Neural cell (in vitro differentiated cells): ENCODE measurements at regions not wholly inside any gene's neighbourhood (a gene's known extent, or its start where the extent isn't known, plus 50 kb on each side); places are given as distances from the start of the nearest gene placed in this dataset.

Experiments used
- H2AFZ ChIP-seq: fragments of 200-600, 300-800 bp; sonication (generic), shearing (Covaris generic); 2 replicates; pipeline ENCODE4 v1.6.0; 2014; ENCODE audit warnings: low read depth, mild to moderate bottlenecking, antibody characterized with exemption, low read length, moderate library complexity
- H3F3A ChIP-seq: fragments of 200-600 bp; shearing (Covaris generic); 2 replicates; pipeline ENCODE4 v1.6.1; 2016; ENCODE audit warnings: mild to moderate bottlenecking, moderate library complexity, mixed read lengths, antibody characterized with exemption, low read length; ENCODE audit not compliant: insufficient read depth, poor library complexity, severe bottlenecking
- H3K27ac ChIP-seq: fragments of 200-600, 300-800 bp; sonication (generic), shearing (Covaris generic); 2 replicates; pipeline ENCODE4 v1.5.1; 2014; ENCODE audit warnings: mild to moderate bottlenecking, low read length, moderate library complexity
- H3K27me3 ChIP-seq: fragments of 300-800, 200-600 bp; sonication (generic), shearing (Covaris generic); 2 replicates; pipeline ENCODE4 v1.6.0; 2014; ENCODE audit warnings: mild to moderate bottlenecking, low read depth, low read length, moderate library complexity; ENCODE audit not compliant: insufficient read depth
- H3K36me3 ChIP-seq: fragments of 300-800, 200-600 bp; sonication (generic), shearing (Covaris generic); 2 replicates; pipeline ENCODE4 v1.5.1; 2014; ENCODE audit warnings: mild to moderate bottlenecking, antibody characterized with exemption, low read length, moderate library complexity; ENCODE audit not compliant: insufficient read depth
- H3K4me2 ChIP-seq: fragments of 300-800, 200-600 bp; sonication (generic), shearing (Covaris generic); 2 replicates; pipeline ENCODE4 v1.6.0; 2014; ENCODE audit warnings: mild to moderate bottlenecking, low read length
- H3K4me3 ChIP-seq: fragments of 300-800, 200-600 bp; sonication (generic), shearing (Covaris generic); 2 replicates; pipeline ENCODE4 v1.5.1; 2014; ENCODE audit warnings: mild to moderate bottlenecking, low read length, moderate library complexity
- H3K79me2 ChIP-seq: fragments of 200-600 bp; shearing (Covaris generic); replicated peaks from 2 replicates; pipeline ENCODE4 v1.6.0; 2014; ENCODE audit warnings: mild to moderate bottlenecking, low read length, moderate library complexity; ENCODE audit not compliant: insufficient read depth
- H3K9ac ChIP-seq: fragments of 300-800, 200-600 bp; sonication (generic), shearing (Covaris generic); 2 replicates; pipeline ENCODE4 v1.6.1; 2016; ENCODE audit warnings: mild to moderate bottlenecking, low read length, mixed read lengths
- H3K9me2 ChIP-seq: fragments of 200-600 bp; shearing (Covaris generic); 2 replicates; pipeline ENCODE4 v1.6.1; 2016; ENCODE audit warnings: mild to moderate bottlenecking, low read length, mixed read lengths; ENCODE audit not compliant: insufficient read depth
- H3K9me3 ChIP-seq: fragments of 200-600, 300-800 bp; sonication (generic), shearing (Covaris generic); 2 replicates; pipeline ENCODE4 v1.6.1; 2016; ENCODE audit warnings: mild to moderate bottlenecking, mixed run types, low read length, moderate library complexity, mixed read lengths
- H4K20me1 ChIP-seq: fragments of 200-600 bp; shearing (Covaris generic); 2 replicates; pipeline ENCODE4 v1.6.1; 2016; ENCODE audit warnings: mild to moderate bottlenecking, mixed run types; ENCODE audit not compliant: insufficient read depth
- CTCF ChIP-seq: fragments of 450-650 bp; IDR thresholded peaks from 2 replicates; pipeline ENCODE4 v1.5.1; 2014; ENCODE audit warnings: antibody characterized with exemption, mild to moderate bottlenecking, moderate library complexity; ENCODE audit not compliant: poor library complexity, severe bottlenecking
- EP300 ChIP-seq: fragments of 450-650 bp; conservative IDR thresholded peaks from 2 replicates; pipeline ENCODE4 v1.6.1; 2014; ENCODE audit warnings: antibody characterized with exemption, mild to moderate bottlenecking, moderate library complexity; ENCODE audit not compliant: poor library complexity, severe bottlenecking
- EZH2 ChIP-seq: fragments of 200-600, 300-800 bp; shearing (Covaris generic), sonication (generic); IDR thresholded peaks from 2 replicates; pipeline ENCODE4 v1.6.1; 2014; ENCODE audit warnings: antibody characterized with exemption, low read length, borderline replicate concordance, mild to moderate bottlenecking; ENCODE audit not compliant: insufficient read depth, poor library complexity, severe bottlenecking
- MXI1 ChIP-seq: fragments of 450-650 bp; conservative IDR thresholded peaks from 2 replicates; pipeline ENCODE4 v1.6.1; 2014; ENCODE audit warnings: antibody characterized with exemption, mild to moderate bottlenecking; ENCODE audit not compliant: poor library complexity, severe bottlenecking
- POLR2AphosphoS5 ChIP-seq: IDR thresholded peaks from 2 replicates; pipeline ENCODE4 v1.6.1; 2012
- RAD21 ChIP-seq: fragments of 450-650 bp; conservative IDR thresholded peaks from 2 replicates; pipeline ENCODE4 v1.6.1; 2014; ENCODE audit warnings: antibody characterized with exemption, mild to moderate bottlenecking, moderate library complexity
- SMC3 ChIP-seq: fragments of 450-650 bp; conservative IDR thresholded peaks from 2 replicates; pipeline ENCODE4 v1.6.1; 2014; ENCODE audit warnings: antibody characterized with exemption, mild to moderate bottlenecking, moderate library complexity; ENCODE audit not compliant: poor library complexity
- TAF1 ChIP-seq: IDR thresholded peaks from 2 replicates; pipeline ENCODE4 v1.6.1; 2012; ENCODE audit warnings: low read depth
- TF ChIP-seq, protein P1 (sequence below): IDR thresholded peaks from 2 replicates; pipeline ENCODE4 v1.6.1; 2012; ENCODE audit warnings: borderline replicate concordance

DNA sequence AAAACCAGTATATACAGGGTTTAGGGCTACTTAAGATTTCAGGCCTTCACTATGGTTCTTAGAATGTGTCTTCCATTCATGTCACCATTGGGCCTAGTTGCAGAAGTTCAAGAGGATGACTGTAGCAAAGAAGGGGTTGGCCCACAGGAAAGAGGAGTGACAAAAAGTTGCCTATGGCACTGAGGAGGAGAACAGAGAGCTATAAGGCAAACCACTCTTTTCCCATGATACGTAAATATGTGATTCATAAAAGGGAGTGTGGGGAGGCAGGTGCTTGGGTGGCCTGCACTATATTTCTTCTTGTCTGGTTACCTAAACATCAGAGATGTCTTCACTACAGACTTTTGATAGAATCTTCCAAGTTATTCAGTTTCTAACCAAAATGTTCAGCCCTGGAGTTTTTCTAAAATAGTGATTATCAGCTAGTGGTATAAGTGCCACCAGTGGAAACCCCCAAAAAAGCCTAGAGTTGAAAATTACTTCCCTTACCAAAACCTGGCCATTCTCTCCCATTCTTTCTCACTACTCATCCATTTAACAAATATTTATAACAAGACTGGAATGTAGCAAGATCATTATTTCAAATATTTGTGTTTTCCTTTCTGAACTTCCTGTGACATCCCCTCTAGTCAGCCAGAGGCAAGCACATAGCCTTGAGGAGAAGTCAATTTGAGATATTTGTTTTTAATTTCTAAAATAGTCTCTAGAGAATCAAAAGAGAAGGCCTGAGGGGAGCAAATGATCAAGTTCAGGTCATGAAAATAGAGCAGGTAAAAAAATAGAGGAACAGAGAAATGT lies 367.4 kb downstream of the EFNA5 start:
- Histone ChIP-seq H4K20me1 (no peaks in the 10 kb centered on the region), H3K27ac (no peak overlapping the region), H2AFZ (no peak overlapping the region), H3K9me3 (no peaks in the 10 kb centered on the region), H3K79me2 (no peaks in the 10 kb centered on the region), H3K36me3 (no peaks in the 10 kb centered on the region), H3K4me3 (no peak overlapping the region), H3F3A (no peaks in the 10 kb centered on the region), H3K9ac (no peak overlapping the region), H3K27me3 (no peaks in the 10 kb centered on the region), H3K9me2 (no peaks in the 10 kb centered on the region), H3K4me2 (no peak overlapping the region)
- TF ChIP-seq TAF1 (no peak), EP300 (no peak), SMC3 (no peak), EZH2 (no peak), MXI1 (no peak), CTCF (no peak), RAD21 (no peak), POLR2AphosphoS5 (no peak)
- TF ChIP-seq, protein P1, sequence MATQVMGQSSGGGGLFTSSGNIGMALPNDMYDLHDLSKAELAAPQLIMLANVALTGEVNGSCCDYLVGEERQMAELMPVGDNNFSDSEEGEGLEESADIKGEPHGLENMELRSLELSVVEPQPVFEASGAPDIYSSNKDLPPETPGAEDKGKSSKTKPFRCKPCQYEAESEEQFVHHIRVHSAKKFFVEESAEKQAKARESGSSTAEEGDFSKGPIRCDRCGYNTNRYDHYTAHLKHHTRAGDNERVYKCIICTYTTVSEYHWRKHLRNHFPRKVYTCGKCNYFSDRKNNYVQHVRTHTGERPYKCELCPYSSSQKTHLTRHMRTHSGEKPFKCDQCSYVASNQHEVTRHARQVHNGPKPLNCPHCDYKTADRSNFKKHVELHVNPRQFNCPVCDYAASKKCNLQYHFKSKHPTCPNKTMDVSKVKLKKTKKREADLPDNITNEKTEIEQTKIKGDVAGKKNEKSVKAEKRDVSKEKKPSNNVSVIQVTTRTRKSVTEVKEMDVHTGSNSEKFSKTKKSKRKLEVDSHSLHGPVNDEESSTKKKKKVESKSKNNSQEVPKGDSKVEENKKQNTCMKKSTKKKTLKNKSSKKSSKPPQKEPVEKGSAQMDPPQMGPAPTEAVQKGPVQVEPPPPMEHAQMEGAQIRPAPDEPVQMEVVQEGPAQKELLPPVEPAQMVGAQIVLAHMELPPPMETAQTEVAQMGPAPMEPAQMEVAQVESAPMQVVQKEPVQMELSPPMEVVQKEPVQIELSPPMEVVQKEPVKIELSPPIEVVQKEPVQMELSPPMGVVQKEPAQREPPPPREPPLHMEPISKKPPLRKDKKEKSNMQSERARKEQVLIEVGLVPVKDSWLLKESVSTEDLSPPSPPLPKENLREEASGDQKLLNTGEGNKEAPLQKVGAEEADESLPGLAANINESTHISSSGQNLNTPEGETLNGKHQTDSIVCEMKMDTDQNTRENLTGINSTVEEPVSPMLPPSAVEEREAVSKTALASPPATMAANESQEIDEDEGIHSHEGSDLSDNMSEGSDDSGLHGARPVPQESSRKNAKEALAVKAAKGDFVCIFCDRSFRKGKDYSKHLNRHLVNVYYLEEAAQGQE = no peak

GRCh38 chr5:107302441-107302840 lies 368.3 kb downstream of the EFNA5 start:
- TF ChIP-seq, protein P1 = no peak
- TF ChIP-seq TAF1 = no peak
- TF ChIP-seq POLR2AphosphoS5 = no peak
- H3F3A ChIP-seq = no peaks in the 10 kb centered on the region
- H3K4me3 ChIP-seq = no peak overlapping the region
- no peaks in the 10 kb centered on the region for H4K20me1 ChIP-seq
- no peaks in the 10 kb centered on the region for H3K79me2 ChIP-seq
- no peak overlapping the region for H3K4me2 ChIP-seq
- no peaks in the 10 kb centered on the region for H3K9me3 ChIP-seq
- no peaks in the 10 kb centered on the region for H3K27me3 ChIP-seq
- H3K36me3 ChIP-seq = no peaks in the 10 kb centered on the region
- H3K9me2 ChIP-seq = no peaks in the 10 kb centered on the region
- H2AFZ ChIP-seq = no peak overlapping the region
- H3K9ac ChIP-seq = no peak overlapping the region
- H3K27ac ChIP-seq = no peak overlapping the region
